Neutrophil (primary cell): ENCODE measurements at regions not wholly inside any gene's neighbourhood (a gene's known extent, or its start where the extent isn't known, plus 50 kb on each side); places are given as distances from the start of the nearest gene placed in this dataset.

Experiments
- H3K27ac ChIP-seq: fragments of 200-600 bp; sonication (generic); 2 replicates; pipeline ENCODE4 v1.5.1; 2016; ENCODE audit warnings: mild to moderate bottlenecking, moderate library complexity
- H3K27me3 ChIP-seq: fragments of 200-600 bp; sonication (generic); 2 replicates; pipeline ENCODE4 v1.6.0; 2016; ENCODE audit warnings: mild to moderate bottlenecking
- H3K36me3 ChIP-seq: fragments of 200-600 bp; sonication (generic); 2 replicates; pipeline ENCODE4 v1.5.1; 2017
- H3K4me1 ChIP-seq, 2 experiments: fragments of 200-600 bp in 1 of 2; sonication (generic) in 1 of 2; 1 replicate in 1 of 2; 2 replicates in 1 of 2; pipeline versions ENCODE4 v1.5.1 to v1.6.1; 2013 to 2016; ENCODE audit warnings: low read depth in 1 of 2, low read length in 1 of 2, mild to moderate bottlenecking in 1 of 2, moderate library complexity in 1 of 2; ENCODE audit not compliant: control insufficient read depth in 1 of 2, insufficient read depth in 1 of 2
- H3K4me3 ChIP-seq, 2 experiments: fragments of 200-600 bp in 1 of 2; sonication (generic) in 1 of 2; 1 replicate in 1 of 2; 2 replicates in 1 of 2; pipeline ENCODE4 v1.5.1; 2013 to 2016; ENCODE audit warnings: low read depth in 1 of 2, low read length in 1 of 2, mild to moderate bottlenecking in 1 of 2, moderate library complexity in 1 of 2
- H3K9me3 ChIP-seq: fragments of 200-600 bp; sonication (generic); 2 replicates; pipeline ENCODE4 v1.5.1; 2016
- CTCF ChIP-seq: fragments of 200-600 bp; sonication (generic); IDR thresholded peaks from 2 replicates; pipeline ENCODE4 v1.5.1; 2016; ENCODE audit warnings: antibody characterized with exemption

GRCh38 chr7:128145191-128145590 lies 95.9 kb upstream of the LEP start:
- no peak overlapping the region for H3K4me3 ChIP-seq
- no peaks in the 10 kb centered on the region for H3K9me3 ChIP-seq
- H3K4me1 ChIP-seq: peaks cover 8 to 10% of the 10 kb centered on the region in 2 experiments
- H3K36me3 ChIP-seq: no peaks in the 10 kb centered on the region
- H3K27ac ChIP-seq: no peak overlapping the region
- H3K27me3 ChIP-seq: peaks cover 93% of the 10 kb centered on the region
- TF ChIP-seq CTCF: no peak

DNA sequence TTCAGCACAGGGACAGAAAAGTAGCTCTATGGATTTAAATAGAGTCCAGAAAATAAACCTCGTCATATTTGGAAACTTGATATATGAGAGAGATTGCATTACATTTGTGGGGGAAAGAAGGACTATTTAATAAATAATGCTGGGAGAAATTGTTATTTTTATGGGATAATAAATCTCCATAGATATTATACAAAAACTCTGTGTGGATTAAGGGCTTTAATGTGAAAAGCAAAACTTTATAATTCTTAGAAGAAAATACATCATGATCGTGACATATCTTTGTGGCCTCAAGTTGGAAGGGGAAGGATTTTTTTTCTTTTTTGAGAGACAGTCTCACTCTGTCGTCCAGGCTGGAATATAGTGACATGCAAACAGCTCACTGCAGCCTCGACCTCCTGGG lies 95.0 kb upstream of the LEP start:
- H3K36me3 ChIP-seq: no peaks in the 10 kb centered on the region
- TF ChIP-seq CTCF: no peak
- H3K27ac ChIP-seq: no peak overlapping the region
- no peak overlapping the region for H3K4me3 ChIP-seq
- H3K27me3 ChIP-seq: peaks cover 84% of the 10 kb centered on the region
- peaks cover 17 to 18% of the 10 kb centered on the region in 2 experiments for H3K4me1 ChIP-seq
- H3K9me3 ChIP-seq: no peaks in the 10 kb centered on the region

DNA sequence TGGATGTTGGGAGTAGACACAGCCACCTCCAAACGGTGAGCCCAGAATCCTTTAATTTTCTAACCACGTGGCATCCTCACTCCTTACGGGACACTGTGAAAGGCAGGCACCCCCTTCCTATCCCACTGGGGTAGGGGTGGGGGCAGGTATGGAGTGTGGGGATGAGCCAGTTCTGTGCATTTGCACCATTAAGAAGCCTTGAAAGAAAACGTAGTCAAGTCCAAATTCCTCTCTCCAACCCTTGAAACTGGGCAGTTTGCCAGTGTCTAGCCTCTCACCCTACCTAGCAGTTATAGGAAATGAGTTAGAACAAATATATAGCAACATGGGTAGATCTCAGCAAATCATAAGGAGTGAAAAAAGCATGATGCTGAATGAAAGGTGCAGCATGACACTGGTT lies 92.4 kb upstream of the LEP start:
- TF ChIP-seq CTCF: no peak
- H3K4me1 ChIP-seq: peaks cover 39 to 44% of the 10 kb centered on the region in 2 experiments
- no peaks in the 10 kb centered on the region for H3K36me3 ChIP-seq
- no peaks in the 10 kb centered on the region for H3K9me3 ChIP-seq
- H3K4me3 ChIP-seq: no peak overlapping the region
- no peak overlapping the region for H3K27ac ChIP-seq
- H3K27me3 ChIP-seq: peaks cover 59% of the 10 kb centered on the region

GRCh38 chr7:128150223-128150865 lies 90.7 kb upstream of the LEP start:
- Histone ChIP-seq H3K4me3 (no peak overlapping the region), H3K27ac (no peak overlapping the region), H3K36me3 (no peaks in the 10 kb centered on the region), H3K4me1 (peaks cover 56 to 61% of the 10 kb centered on the region in 2 experiments), H3K27me3 (peaks cover 44% of the 10 kb centered on the region), H3K9me3 (no peaks in the 10 kb centered on the region)
- no peak for TF ChIP-seq CTCF

DNA sequence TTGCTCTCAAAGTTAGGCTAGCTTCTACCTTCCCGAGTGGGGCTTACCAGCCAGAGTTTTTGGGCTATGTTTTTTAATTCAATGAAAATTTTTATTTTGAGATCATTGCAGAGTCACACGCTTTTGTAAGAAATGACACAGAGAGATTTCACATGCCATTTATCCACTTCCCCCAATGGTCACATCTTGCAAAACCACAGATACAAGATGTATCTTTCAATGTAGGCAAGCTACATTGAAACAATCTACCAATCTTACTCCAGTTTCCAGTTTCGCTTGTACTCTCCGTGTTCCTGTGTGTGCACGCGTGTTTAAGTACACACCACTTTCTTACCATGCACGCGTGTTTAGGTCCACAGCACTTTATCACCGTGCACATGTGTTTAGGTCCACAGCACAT lies 89.4 kb upstream of the LEP start:
- peaks cover 31% of the 10 kb centered on the region for H3K27me3 ChIP-seq
- H3K4me3 ChIP-seq: no peak overlapping the region
- no peak for TF ChIP-seq CTCF
- no peaks in the 10 kb centered on the region for H3K36me3 ChIP-seq
- no peak overlapping the region for H3K27ac ChIP-seq
- no peaks in the 10 kb centered on the region for H3K9me3 ChIP-seq
- H3K4me1 ChIP-seq: peaks cover 58 to 63% of the 10 kb centered on the region in 2 experiments

DNA sequence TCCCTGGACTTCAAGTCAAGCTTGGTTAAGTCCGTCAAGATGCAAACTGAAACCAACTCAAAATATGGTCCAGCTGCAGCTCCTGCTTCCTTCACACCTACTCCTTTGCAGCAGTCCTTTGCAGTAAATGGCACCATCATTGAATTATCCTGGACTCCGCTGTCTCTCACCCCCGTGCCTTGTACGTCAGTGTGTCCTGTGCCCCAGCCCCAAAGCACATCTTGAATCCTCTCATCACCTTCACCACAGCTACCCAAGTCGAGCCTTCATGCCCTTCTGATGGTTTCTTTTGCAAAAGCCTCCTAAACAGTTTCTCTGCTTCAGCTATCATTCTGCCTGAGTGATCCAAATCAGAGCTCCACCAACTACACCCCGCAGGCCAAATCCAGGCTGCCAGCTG lies 88.4 kb upstream of the LEP start:
- peaks cover 30% of the 10 kb centered on the region for H3K27me3 ChIP-seq
- no peak overlapping the region for H3K4me3 ChIP-seq
- H3K9me3 ChIP-seq: no peaks in the 10 kb centered on the region
- peaks cover 58 to 63% of the 10 kb centered on the region in 2 experiments for H3K4me1 ChIP-seq
- H3K36me3 ChIP-seq: no peaks in the 10 kb centered on the region
- TF ChIP-seq CTCF: no peak
- no peak overlapping the region for H3K27ac ChIP-seq
